Smooth muscle cell (in vitro differentiated cells): ENCODE measurements at regions not wholly inside any gene's neighbourhood (a gene's known extent, or its start where the extent isn't known, plus 50 kb on each side); places are given as distances from the start of the nearest gene placed in this dataset.

ENCODE experiments used
- DNase-seq: peaks from one replicate; lab custom pipeline; 2025; ENCODE audit not compliant: unreplicated experiment; lab: John Stamatoyannopoulos, UW
- H2AFZ ChIP-seq: fragments of 200-600 bp; sonication (generic); 2 replicates; pipeline ENCODE4 v1.6.0; 2016; ENCODE audit warnings: antibody characterized with exemption, low read depth, mild to moderate bottlenecking
- H3F3A ChIP-seq: fragments of 200-600 bp; sonication (generic); 2 replicates; pipeline ENCODE4 v1.6.0; 2017; ENCODE audit warnings: antibody characterized with exemption, low read depth
- H3K27ac ChIP-seq: fragments of 200-600 bp; sonication (generic); 2 replicates; pipeline ENCODE4 v1.5.1; 2016; ENCODE audit warnings: low read depth, mild to moderate bottlenecking
- H3K27me3 ChIP-seq: fragments of 200-600 bp; sonication (generic); 2 replicates; pipeline ENCODE4 v1.6.1; 2016; ENCODE audit warnings: low read depth, mild to moderate bottlenecking
- H3K36me3 ChIP-seq: fragments of 200-600 bp; sonication (generic); 2 replicates; pipeline ENCODE4 v1.5.1; 2016; ENCODE audit warnings: low read depth
- H3K4me1 ChIP-seq: fragments of 200-600 bp; sonication (generic); 2 replicates; pipeline ENCODE4 v1.5.1; 2016; ENCODE audit warnings: low read depth
- H3K4me2 ChIP-seq: fragments of 200-600 bp; sonication (generic); 2 replicates; pipeline ENCODE4 v1.6.0; 2016; ENCODE audit warnings: mild to moderate bottlenecking
- H3K4me3 ChIP-seq: fragments of 200-600 bp; sonication (generic); 2 replicates; pipeline ENCODE4 v1.5.1; 2016; ENCODE audit warnings: mild to moderate bottlenecking
- H3K79me2 ChIP-seq: fragments of 200-600 bp; sonication (generic); 2 replicates; pipeline ENCODE4 v1.6.0; 2016; ENCODE audit warnings: low read depth, mild to moderate bottlenecking
- H3K9ac ChIP-seq: fragments of 200-600 bp; sonication (generic); 2 replicates; pipeline ENCODE4 v1.6.0; 2016; ENCODE audit warnings: low read depth
- H3K9me3 ChIP-seq: fragments of 200-600 bp; sonication (generic); replicated peaks from 2 replicates; pipeline ENCODE4 v1.5.1; 2016; ENCODE audit warnings: low read depth
- H4K20me1 ChIP-seq: fragments of 200-600 bp; sonication (generic); 2 replicates; pipeline ENCODE4 v1.6.0; 2016; ENCODE audit warnings: low read depth
- WGBS: methylation state at CpG from one replicate; pipeline ENCODE4 v1.1.7; 2016; ENCODE audit warnings: low lambda C conversion rate; 5-methylcytosine and 5-hydroxymethylcytosine counted together
- TF ChIP-seq, protein P1 (sequence below): fragments of 200-600 bp; sonication (generic); IDR thresholded peaks from 2 replicates; pipeline ENCODE4 v1.5.1; 2017; ENCODE audit warnings: borderline replicate concordance, mild to moderate bottlenecking, antibody characterized with exemption; ENCODE audit not compliant: insufficient read depth, poor library complexity, severe bottlenecking

DNA sequence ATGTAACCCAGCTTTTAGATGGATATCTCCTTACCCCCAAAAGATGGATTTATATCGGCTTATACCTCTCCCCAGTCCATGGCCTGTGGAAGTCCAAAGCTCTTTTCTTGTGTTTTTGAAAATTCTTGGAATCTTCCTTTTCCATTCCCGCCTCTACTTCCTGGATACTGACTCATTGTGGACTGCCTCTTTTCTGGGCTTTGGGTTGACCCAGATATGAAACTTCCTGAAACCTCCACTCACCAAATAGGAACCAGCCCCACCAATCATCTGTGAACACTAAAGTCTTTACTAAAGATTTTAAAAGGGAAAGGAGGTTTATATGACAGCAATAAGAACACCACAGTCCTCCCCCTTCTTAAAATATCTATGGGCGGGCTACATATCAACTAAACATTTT, 163.4 kb upstream of the SYN3 start:
- no peak overlapping the region for H3K4me2 ChIP-seq
- H3K9me3 ChIP-seq, result no peaks in the 10 kb centered on the region
- H3F3A ChIP-seq, result no peaks in the 10 kb centered on the region
- no peaks in the 10 kb centered on the region for H4K20me1 ChIP-seq
- H3K79me2 ChIP-seq, result no peaks in the 10 kb centered on the region
- no peak overlapping the region for H3K9ac ChIP-seq
- WGBS, result 83% methylated on average over 3 of the region's 3 CpGs
- DNase-seq, result no peak
- no peak overlapping the region for H2AFZ ChIP-seq
- no peaks in the 10 kb centered on the region for H3K36me3 ChIP-seq
- no peaks in the 10 kb centered on the region for H3K4me1 ChIP-seq
- no peak overlapping the region for H3K27ac ChIP-seq
- H3K27me3 ChIP-seq, result peaks cover 9% of the 10 kb centered on the region
- no peak overlapping the region for H3K4me3 ChIP-seq
- TF ChIP-seq, protein P1, sequence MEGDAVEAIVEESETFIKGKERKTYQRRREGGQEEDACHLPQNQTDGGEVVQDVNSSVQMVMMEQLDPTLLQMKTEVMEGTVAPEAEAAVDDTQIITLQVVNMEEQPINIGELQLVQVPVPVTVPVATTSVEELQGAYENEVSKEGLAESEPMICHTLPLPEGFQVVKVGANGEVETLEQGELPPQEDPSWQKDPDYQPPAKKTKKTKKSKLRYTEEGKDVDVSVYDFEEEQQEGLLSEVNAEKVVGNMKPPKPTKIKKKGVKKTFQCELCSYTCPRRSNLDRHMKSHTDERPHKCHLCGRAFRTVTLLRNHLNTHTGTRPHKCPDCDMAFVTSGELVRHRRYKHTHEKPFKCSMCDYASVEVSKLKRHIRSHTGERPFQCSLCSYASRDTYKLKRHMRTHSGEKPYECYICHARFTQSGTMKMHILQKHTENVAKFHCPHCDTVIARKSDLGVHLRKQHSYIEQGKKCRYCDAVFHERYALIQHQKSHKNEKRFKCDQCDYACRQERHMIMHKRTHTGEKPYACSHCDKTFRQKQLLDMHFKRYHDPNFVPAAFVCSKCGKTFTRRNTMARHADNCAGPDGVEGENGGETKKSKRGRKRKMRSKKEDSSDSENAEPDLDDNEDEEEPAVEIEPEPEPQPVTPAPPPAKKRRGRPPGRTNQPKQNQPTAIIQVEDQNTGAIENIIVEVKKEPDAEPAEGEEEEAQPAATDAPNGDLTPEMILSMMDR, result no peak

- no peaks in the 10 kb centered on the region for H4K20me1 ChIP-seq
- WGBS, result 83% methylated on average over 5 of the region's 5 CpGs
- no peaks in the 10 kb centered on the region for H3K4me1 ChIP-seq
- no peaks in the 10 kb centered on the region for H3K36me3 ChIP-seq
- no peaks in the 10 kb centered on the region for H3K9me3 ChIP-seq
- no peak for DNase-seq
- H2AFZ ChIP-seq, result no peak overlapping the region
- H3K79me2 ChIP-seq, result no peaks in the 10 kb centered on the region
- H3F3A ChIP-seq, result no peaks in the 10 kb centered on the region
- peaks cover 9% of the 10 kb centered on the region for H3K27me3 ChIP-seq
- no peak overlapping the region for H3K4me3 ChIP-seq
- no peak overlapping the region for H3K9ac ChIP-seq
- no peak overlapping the region for H3K27ac ChIP-seq
- TF ChIP-seq, protein P1, result no peak
- H3K4me2 ChIP-seq, result no peak overlapping the region
Observed at GRCh38 chr22:33220476-33221080, 162.4 kb upstream of the SYN3 start.

- H3K27ac ChIP-seq, result no peak overlapping the region
- H2AFZ ChIP-seq, result no peak overlapping the region
- H3F3A ChIP-seq, result no peaks in the 10 kb centered on the region
- H3K27me3 ChIP-seq, result peaks cover 9% of the 10 kb centered on the region
- no peak for DNase-seq
- WGBS, result 81% methylated on average over 8 of the region's 8 CpGs
- no peak overlapping the region for H3K9ac ChIP-seq
- H3K4me2 ChIP-seq, result no peak overlapping the region
- no peaks in the 10 kb centered on the region for H3K4me1 ChIP-seq
- H3K4me3 ChIP-seq, result no peak overlapping the region
- no peaks in the 10 kb centered on the region for H4K20me1 ChIP-seq
- H3K36me3 ChIP-seq, result no peaks in the 10 kb centered on the region
- H3K79me2 ChIP-seq, result no peaks in the 10 kb centered on the region
- H3K9me3 ChIP-seq, result no peaks in the 10 kb centered on the region
- TF ChIP-seq, protein P1, result no peak
Observed at GRCh38 chr22:33219648-33220384, 161.6 kb upstream of the SYN3 start.
